GM19467 (cell line): ENCODE measurements at regions not wholly inside any gene's neighbourhood (a gene's known extent, or its start where the extent isn't known, plus 50 kb on each side); places are given as distances from the start of the nearest gene placed in this dataset.
"Not testable (repeated sequence)": the region's sequence is repeated elsewhere in the genome, so short reads cannot be mapped to it uniquely, and the experiment has no call there.

Source experiments
- ATAC-seq: cut with Tn5 transposase; IDR thresholded peaks from one replicate; pipeline ENCODE4 v1.9.1; 2021; ENCODE audit warnings: mild to moderate bottlenecking, moderate library complexity; ENCODE audit not compliant: unreplicated experiment

DNA sequence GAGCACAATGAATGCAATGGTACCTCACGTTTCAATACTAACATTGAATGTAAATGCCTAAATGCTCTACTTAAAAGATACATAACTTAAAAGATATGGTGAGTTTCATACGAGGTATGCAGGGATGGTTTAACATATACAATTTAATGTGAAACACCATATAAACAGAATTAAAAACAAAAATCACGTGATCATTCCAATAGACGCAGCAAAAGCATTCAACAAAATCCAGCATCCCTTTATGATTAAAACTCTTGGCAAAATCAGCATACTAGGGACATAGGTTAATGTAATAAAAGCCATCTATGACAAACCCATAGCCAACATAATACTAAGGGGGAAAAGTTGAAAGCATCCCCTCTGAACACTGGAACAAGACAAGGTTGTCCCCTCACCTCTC lies 845.7 kb downstream of the SLC16A7 start:
- no peak for ATAC-seq

GRCh38 chr12:60451457-60451856 lies 855.6 kb downstream of the SLC16A7 start:
- no peak for ATAC-seq

DNA sequence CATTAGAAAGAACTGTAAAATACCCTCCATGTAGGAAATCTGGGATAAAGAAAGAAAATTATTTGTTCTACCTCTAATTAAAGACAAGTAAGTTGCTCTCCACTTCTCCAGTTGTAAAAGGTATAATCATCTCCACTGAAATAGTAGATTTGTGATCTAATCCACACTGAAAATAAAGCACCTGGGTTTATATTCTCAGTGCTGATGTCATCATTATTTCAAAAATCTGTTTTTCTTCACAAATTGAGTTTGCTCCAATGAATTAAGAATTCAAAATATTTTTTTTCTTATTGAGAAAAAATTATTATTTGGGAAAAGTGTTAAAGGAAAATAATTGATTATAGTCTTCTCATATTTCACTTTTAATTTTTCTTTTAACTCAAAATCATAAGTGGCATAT lies 869.2 kb downstream of the SLC16A7 start:
- ATAC-seq: no peak

GRCh38 chr12:60468546-60468945 lies 872.7 kb downstream of the SLC16A7 start:
- ATAC-seq: no peak

DNA sequence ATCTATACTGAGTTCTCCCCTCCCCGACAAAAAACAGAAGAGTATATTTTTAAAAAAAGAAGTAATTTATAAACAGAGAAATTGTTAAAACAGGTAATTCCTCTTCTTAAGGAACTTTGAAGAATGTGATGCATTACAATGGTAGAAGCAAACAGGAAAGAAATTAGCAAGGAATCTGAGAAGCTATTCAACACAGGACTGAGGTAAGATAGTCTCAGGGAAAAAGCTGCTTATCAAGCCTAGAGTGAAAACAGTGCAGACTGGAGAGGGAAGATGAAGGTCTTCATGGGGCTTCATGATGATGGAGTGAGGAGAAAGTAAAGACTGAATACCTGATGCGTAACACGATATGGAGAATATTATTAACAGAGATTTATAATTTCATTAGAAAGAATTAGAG lies 880.0 kb downstream of the SLC16A7 start:
- ATAC-seq: no peak

DNA sequence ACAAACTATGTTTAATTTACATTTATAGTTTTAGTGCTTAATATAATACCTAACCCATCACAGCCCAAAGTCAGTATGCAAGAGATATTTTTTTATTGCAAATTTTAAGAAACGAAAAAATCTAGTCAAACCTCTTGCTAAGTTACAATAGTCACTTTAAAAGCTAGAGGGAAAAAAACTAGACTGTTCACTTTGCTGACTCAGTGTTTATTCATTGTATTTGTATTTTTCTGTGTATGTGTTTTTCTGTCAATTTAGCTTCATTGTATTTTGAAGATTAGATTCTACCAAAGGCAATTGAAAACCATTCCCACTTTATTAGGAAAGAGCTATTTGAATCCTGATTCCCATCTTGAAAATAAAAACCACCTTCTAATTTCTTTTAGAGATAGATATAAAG lies 891.5 kb downstream of the SLC16A7 start:
- ATAC-seq: no peak

- ATAC-seq: no peak
Measured at GRCh38 chr12:60489071-60489470, 893.2 kb downstream of the SLC16A7 start.

DNA sequence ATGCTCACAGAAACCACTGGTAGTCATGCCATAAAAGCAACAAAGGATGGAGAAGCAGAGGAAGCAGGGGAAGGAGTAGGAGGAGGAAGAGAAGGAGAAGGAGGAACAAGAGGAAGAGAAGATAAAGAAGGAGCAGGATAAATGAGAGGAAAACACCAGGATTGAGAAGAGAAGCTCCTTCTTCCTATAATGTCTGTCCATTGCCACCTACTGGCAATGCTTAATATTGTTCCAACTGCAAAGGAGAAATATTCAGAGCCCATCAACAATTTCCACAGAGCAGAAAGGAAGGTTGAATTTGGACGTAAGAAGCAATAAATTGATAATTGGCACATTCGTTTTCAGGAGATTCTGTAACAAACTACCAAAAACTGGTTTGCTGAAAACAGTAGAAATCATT lies 898.4 kb downstream of the SLC16A7 start:
- no peak for ATAC-seq

DNA sequence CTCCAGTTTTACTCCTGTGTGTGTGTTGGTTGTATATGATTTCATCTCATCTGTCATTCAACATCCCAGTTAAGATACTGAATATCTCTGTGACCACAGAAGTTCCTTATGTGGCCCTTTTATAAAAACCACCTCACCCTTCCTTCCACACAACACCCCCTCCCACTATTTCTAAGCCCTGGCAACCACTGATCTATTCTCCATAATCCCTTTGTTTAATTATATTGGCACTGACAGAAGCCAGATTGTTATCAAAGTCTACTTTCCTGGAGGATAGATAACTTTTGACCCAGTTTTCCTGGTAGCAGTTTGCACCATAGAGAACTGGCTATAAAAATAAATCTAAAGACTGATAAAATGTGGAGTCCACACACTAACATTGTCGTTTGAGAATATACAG lies 902.8 kb downstream of the SLC16A7 start:
- ATAC-seq: no peak

DNA sequence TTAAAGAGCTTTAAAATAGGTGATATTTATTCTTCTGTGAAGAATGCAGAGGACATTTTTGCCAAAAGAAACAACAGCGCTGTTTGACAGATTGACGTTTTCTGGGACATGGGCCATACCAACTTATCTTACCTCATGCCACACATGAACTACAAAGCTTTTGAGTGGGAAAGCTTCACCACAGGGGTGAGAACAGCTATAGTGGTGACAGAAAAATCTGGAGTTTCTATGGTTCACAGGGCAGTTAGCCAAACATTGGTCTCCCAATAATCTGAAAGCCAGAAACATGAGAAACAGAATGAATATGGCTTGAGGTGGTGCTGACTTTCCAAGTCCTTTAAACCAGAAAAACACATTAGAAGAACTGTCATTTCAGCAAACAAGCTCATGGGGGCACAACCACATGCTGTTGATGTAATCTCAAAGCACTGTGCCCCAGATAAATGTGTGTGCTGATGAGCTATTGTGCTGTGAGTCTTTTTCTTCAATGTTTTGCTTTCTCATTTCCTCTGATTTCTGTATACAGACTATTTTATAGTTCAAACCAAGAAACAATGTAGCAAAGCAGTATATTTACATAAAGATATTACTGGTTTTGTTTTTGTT lies 905.4 kb downstream of the SLC16A7 start:
- no peak for ATAC-seq

GRCh38 chr12:60522684-60523400 lies 927.0 kb downstream of the SLC16A7 start:
- ATAC-seq: no peak

- no peak for ATAC-seq
Measured at GRCh38 chr12:60529261-60529660, 933.4 kb downstream of the SLC16A7 start.

GRCh38 chr12:60529723-60530122 lies 933.9 kb downstream of the SLC16A7 start:
- no peak for ATAC-seq

- ATAC-seq: no peak
Measured at GRCh38 chr12:60535363-60535762, 939.5 kb downstream of the SLC16A7 start.

DNA sequence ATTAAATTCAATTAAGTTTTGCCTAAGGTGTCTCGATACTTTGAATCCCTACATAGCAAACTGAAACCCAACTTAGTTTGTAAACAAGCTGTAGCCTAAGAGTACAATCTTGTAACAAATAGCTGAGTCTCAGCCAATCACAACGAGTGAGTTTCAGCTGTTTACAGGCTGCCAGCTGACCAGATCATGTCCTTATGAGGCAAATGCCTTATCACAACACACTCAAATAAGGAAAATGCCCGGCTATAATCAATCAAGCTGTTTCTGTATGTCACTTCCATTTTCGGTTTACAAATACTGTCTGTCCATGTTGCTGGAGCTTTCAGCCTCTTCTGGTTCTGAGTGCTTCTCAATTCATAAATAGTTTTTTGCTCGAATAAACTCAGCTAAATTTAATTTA lies 943.8 kb downstream of the SLC16A7 start:
- ATAC-seq: no peak

GRCh38 chr12:60568914-60569313 lies 973.1 kb downstream of the SLC16A7 start:
- ATAC-seq: no peak

DNA sequence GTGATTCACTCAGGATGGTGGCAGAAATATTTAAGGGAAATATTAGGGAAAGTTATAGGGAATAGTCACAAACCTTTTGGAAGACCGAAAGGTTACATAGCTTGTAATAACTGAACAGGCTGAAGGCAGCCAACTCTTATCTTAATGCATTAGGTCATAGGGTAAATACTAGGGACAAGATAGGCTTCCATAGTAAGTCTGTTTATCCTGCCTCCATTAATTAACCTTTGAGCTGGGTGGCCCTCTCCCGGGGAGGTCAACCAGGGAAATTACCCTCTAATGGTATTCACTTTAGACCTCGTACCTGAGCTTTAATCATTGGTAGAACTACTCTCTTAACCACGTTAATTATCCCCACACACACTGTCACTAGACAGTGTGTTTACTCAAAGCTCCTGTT lies 981.8 kb downstream of the SLC16A7 start:
- ATAC-seq: no peak

DNA sequence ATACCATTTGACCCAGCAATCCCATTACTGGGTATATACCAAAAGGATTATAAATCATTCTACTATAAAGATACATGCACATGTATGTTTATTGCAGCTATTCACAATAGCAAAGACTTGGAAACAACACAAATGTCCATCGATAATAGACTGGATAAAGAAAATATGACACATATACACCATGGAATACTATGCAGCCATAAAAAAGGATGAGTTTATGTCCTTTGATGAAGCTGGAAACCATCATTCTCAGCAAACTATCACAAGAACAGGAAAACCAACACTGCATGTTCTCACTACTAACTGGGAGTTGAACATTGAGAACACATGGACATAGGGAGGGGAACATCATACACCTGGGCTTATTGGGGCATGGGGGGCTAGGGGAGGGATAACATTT lies 991.8 kb downstream of the SLC16A7 start:
- ATAC-seq: not testable (repeated sequence)

- no peak for ATAC-seq
Measured at GRCh38 chr12:60594035-60594711, 998.3 kb downstream of the SLC16A7 start.

- no peak for ATAC-seq
Measured at GRCh38 chr12:60602601-60603000, 1006.8 kb downstream of the SLC16A7 start.

GRCh38 chr12:60603475-60603874 lies 1007.6 kb downstream of the SLC16A7 start:
- ATAC-seq: not testable (repeated sequence)

DNA sequence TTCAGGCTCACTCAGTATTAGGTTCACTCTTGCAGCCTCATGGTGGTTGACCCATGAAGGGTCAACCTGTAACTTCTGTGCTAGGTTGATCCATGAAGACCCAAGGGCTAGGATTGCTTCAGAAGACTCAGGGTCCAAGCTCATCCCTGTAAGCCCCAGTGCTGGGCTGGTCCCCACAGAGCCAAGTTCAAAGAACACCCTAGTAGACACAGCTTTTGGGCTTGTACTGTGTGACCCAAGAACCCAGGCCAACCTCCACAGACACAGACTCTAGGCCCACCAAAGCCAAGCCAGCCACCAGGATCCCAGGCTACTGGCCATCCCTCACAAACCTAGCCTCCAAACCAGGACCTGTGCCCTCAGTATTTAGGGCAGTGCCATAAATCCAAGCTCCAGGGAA lies 1020.6 kb downstream of the SLC16A7 start:
- ATAC-seq: no peak
